Suprapubic skin (tissue), 4 donors: ENCODE measurements at regions not wholly inside any gene's neighbourhood (a gene's known extent, or its start where the extent isn't known, plus 50 kb on each side); places are given as distances from the start of the nearest gene placed in this dataset.

Experiments
- EP300 ChIP-seq: sonication (generic); formaldehyde crosslinking; IDR thresholded peaks from one replicate; pipeline ENCODE4 v1.6.1; 2017; ENCODE audit warnings: antibody characterized with exemption
- POLR2A ChIP-seq, 2 donors: fragments of 450-650 bp; IDR thresholded peaks; one replicate each; pipeline ENCODE4 v1.6.1; 2017; ENCODE audit warnings: antibody characterized with exemption in 2 of 2, mild to moderate bottlenecking in 2 of 2, moderate library complexity in 2 of 2
- POLR2AphosphoS5 ChIP-seq, 3 donors: sonication (generic); formaldehyde crosslinking; IDR thresholded peaks; one replicate each; pipeline ENCODE4 v1.6.1; 2017; ENCODE audit warnings: antibody characterized with exemption in 3 of 3
- TF ChIP-seq, protein P1 (sequence below), 2 donors: fragments of 200-600 bp in 1 of 2; fragments of 450-650 bp in 1 of 2; sonication (generic) in 1 of 2; IDR thresholded peaks; one replicate each; pipeline ENCODE4 v1.5.1; 2016 to 2019; ENCODE audit warnings: antibody characterized with exemption in 2 of 2, mild to moderate bottlenecking in 1 of 2, moderate library complexity in 1 of 2

DNA sequence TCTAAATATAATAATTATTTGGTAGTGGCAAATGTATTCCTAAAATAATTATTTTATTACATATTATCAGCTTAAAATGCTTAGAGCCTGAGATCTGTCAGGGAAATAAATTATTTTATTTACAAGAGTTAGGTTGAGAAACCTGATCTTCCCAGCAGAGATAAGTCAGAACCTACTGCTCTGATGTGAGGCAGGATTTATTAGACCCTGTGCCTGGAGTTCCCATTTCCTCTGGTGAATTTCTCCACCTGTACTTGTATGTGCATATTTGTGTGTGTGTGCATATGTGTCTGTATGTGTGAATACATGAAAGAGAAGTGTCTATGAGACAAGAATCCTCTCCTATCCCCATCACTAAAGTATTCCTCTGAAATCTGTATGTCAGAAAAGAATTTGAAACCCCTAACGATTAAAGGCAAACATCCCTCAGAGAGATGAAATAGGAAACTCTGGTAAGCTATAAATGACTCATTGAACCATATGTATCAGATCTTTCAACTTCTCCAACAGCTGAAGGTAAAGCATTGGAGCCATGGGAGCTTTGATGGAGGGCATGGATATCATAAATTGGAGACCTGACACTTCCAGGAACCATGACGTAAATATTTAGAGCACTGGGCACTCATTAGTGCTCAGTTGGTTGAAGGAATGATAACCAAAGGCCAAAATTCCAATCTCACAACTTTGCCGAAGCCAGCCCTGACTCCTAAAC is 190.9 kb downstream of the XPNPEP1 start:
- TF ChIP-seq, protein P1, sequence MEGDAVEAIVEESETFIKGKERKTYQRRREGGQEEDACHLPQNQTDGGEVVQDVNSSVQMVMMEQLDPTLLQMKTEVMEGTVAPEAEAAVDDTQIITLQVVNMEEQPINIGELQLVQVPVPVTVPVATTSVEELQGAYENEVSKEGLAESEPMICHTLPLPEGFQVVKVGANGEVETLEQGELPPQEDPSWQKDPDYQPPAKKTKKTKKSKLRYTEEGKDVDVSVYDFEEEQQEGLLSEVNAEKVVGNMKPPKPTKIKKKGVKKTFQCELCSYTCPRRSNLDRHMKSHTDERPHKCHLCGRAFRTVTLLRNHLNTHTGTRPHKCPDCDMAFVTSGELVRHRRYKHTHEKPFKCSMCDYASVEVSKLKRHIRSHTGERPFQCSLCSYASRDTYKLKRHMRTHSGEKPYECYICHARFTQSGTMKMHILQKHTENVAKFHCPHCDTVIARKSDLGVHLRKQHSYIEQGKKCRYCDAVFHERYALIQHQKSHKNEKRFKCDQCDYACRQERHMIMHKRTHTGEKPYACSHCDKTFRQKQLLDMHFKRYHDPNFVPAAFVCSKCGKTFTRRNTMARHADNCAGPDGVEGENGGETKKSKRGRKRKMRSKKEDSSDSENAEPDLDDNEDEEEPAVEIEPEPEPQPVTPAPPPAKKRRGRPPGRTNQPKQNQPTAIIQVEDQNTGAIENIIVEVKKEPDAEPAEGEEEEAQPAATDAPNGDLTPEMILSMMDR (IDR thresholded peaks at IDR 0.05), result no peak
- TF ChIP-seq POLR2A (IDR thresholded peaks at IDR 0.05) (no peak), POLR2AphosphoS5 (IDR thresholded peaks at IDR 0.05) (no peak), EP300 (no peak)
